MM.1S (cell line): ENCODE measurements at regions not wholly inside any gene's neighbourhood (a gene's known extent, or its start where the extent isn't known, plus 50 kb on each side); places are given as distances from the start of the nearest gene placed in this dataset.

Source experiments
- CTCF ChIP-seq: fragments of 300-600 bp; sonication (generic); IDR thresholded peaks from 2 replicates; pipeline ENCODE4 v1.5.1; 2016; ENCODE audit warnings: antibody characterized with exemption, low read length, mixed read lengths
- EZH2 ChIP-seq: fragments of 300-600 bp; sonication (generic); optimal IDR thresholded peaks from 2 replicates; pipeline ENCODE3; 2017; ENCODE audit warnings: low read depth, mild to moderate bottlenecking, antibody characterized with exemption, low read length, mixed read lengths

DNA sequence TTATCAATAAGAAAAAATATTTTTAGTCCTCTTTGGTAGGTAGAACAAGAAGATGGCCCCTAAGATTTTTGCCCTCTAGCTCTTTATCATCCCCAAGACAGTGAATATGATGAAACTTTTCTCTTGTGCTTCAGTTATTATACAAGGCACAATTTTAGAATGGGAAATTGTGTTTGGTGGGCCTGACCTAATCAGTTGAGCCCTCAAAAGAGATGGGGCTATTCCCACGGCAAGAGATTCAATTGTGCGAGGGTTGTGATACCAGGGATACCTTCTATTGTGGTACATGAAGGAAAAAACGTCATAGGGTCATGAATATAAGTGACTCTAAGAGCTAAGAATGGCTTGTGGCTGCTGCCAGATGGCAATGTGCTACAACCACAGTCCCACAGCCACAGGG, 94.0 kb upstream of the COX7C start:
- TF ChIP-seq CTCF (no peak), EZH2 (no peak)
